Epithelial cell of esophagus (primary cell): ENCODE measurements at regions not wholly inside any gene's neighbourhood (a gene's known extent, or its start where the extent isn't known, plus 50 kb on each side); places are given as distances from the start of the nearest gene placed in this dataset.
A peak's percentile ranks its signal among the peaks of the same experiment; 100 is the strongest.

Experiments
- DNase-seq: peaks from one replicate; pipeline ENCODE4 v3.0.0; 2010; ENCODE audit warnings: low read depth
- H3K4me3 ChIP-seq: 2 replicates; pipeline ENCODE4 v1.5.1; 2011; ENCODE audit warnings: mild to moderate bottlenecking, low read length, control low read depth
- CTCF ChIP-seq: IDR thresholded peaks from 2 replicates; pipeline ENCODE4 v1.5.1; 2011; ENCODE audit warnings: low read depth, mild to moderate bottlenecking, low read length, control low read depth, inconsistent platforms; ENCODE audit not compliant: insufficient read depth; ENCODE audit errors: missing control alignments

GRCh38 chr2:13056259-13056843 lies 339.6 kb downstream of the TRIB2 start:
- peak; percentile 45 for DNase-seq
- no peak overlapping the region for H3K4me3 ChIP-seq
- TF ChIP-seq CTCF: peak; percentile 61

GRCh38 chr2:13057671-13058070 lies 340.9 kb downstream of the TRIB2 start:
- no peak overlapping the region for H3K4me3 ChIP-seq
- no peak for DNase-seq
- TF ChIP-seq CTCF: no peak

- no peak for DNase-seq
- no peak overlapping the region for H3K4me3 ChIP-seq
- no peak for TF ChIP-seq CTCF
These were observed 349.9 kb downstream of the TRIB2 start for GRCh38 chr2:13066676-13067075.

- DNase-seq: peak; percentile 69
- H3K4me3 ChIP-seq: no peak overlapping the region
- no peak for TF ChIP-seq CTCF
These were observed 350.8 kb downstream of the TRIB2 start for GRCh38 chr2:13067508-13067907.

- no peak for TF ChIP-seq CTCF
- DNase-seq: no peak
- H3K4me3 ChIP-seq: no peak overlapping the region
These were observed 373.2 kb downstream of the TRIB2 start for GRCh38 chr2:13089971-13090370.

GRCh38 chr2:13091455-13091854 lies 374.7 kb downstream of the TRIB2 start:
- TF ChIP-seq CTCF: no peak
- DNase-seq: peak; percentile 6
- H3K4me3 ChIP-seq: no peak overlapping the region

GRCh38 chr2:13091861-13092378 lies 375.2 kb downstream of the TRIB2 start:
- DNase-seq: no peak
- H3K4me3 ChIP-seq: no peak overlapping the region
- TF ChIP-seq CTCF: no peak
